NCI-H1417 (cell line): ENCODE measurements at regions not wholly inside any gene's neighbourhood (a gene's known extent, or its start where the extent isn't known, plus 50 kb on each side); places are given as distances from the start of the nearest gene placed in this dataset.
A peak's percentile ranks its signal among the peaks of the same experiment; 100 is the strongest.

Source experiments
- DNase-seq, 3 experiments: peaks; one replicate each; lab custom pipeline; 2025; lab: John Stamatoyannopoulos, UW

DNA sequence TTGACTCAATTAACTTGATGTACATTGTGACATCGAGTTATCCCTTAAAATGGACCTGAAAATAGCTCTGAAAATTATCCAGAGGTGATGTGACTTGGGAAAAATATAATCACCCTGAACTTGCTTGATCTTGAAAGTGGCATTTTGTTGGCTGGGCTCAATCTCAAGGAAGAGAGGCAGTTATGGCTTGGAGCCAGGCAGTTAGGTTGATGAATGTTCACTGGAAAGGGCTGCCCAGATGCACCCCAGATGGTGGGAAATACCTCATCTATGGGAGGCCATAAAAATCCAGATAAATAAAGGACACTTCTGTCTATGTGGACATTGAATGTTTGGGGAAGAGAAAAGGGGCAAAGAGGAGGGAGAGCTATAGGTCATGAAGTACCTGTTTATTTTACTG is 55.7 kb upstream of the OR5AN1 start:
- DNase-seq: no peak

DNA sequence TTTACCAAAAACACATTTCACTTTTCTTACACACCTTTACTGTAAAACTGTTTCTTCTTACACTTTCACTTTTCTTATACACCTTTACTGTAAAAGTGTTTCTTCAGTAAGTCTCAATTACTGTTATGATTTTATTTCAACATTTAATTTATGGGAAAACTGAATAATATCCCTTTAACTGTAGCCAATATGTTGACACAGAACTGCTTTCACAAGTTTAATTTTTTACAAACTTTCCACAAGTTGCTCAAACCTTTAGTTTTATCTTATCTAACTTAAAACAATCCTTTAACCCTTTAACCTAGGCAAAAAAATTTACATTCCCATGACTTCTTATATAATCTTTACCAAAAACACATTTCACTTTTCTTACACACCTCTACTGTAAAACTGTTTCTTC is 63.3 kb upstream of the OR5AN1 start:
- DNase-seq: no peak

DNA sequence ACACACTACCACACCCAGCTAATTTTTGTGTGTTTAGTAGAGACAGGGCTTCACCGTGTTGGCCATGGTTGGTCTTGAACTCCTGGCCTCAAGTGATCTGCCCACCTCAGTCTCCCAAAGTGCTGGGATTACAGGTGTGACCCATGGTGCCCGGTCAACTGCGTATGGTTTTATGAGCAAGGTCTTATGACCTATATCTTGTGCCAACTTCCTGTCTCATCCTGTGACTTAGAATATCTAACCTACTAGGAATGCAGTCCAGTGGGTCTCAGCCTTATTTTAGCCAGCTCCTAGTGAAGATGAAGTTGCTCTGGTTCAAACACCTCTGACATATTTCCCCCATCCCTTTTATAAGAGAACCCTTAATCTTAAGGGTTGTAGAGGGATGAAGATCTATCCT is 66.1 kb upstream of the OR5AN1 start:
- no peak for DNase-seq

DNA sequence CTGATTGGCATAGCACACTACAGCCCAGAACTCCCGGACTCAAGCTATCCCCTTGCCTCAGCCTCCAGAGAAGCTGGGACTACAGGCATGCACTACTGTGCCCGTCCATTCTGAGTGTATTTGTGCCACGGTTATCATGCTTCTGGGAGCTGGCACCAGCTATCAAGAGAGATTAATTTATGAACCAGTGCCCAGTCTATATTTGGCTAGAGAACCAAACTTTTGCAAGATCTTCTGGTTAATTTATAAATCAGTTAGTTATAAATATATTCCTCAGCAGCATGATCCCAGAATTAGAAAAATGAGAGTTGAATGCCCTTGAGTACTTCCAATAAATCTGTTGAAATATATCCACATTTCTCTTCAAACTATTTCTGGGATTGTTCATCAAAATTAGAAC is 67.5 kb upstream of the OR5AN1 start:
- no peak for DNase-seq

DNA sequence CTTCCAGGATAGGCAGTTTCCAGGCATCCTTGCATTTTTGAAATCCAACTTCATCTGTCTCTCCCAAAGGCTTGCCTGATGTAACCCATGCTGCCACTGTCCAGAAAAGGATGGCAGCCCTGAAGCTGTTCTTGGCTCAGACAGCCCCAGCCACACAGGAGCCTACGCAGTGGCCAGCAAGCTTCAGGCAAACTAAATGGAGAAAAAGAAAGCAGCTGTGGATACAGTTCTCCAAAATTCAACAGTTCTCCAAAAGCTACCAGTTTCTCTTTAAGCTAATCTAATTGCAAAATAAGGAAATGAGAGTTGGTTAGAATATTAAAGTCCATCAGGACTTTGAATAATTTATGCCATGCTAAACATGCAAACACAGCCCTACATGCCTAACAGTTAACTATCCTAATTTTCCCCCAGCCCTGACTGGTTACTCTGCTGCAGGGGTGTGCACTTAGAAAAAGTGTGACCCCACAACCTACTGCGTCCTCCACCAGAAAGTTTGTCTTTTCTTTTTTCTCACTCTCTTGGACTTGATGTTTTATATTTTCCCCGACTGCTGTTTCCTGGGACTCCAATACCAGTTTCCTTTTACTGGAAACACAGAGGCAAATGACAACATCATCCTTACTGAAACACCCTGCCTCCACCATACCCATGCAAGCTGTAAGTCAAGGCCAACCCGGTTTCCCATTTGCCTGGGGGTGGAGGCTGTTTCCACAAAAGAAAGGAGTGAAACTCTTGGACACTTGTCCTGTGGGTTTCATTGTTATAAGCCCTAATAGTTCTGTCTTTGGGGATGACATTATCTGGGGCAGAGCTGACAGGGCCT is 69.1 kb upstream of the OR5AN1 start:
- DNase-seq: no peak

DNA sequence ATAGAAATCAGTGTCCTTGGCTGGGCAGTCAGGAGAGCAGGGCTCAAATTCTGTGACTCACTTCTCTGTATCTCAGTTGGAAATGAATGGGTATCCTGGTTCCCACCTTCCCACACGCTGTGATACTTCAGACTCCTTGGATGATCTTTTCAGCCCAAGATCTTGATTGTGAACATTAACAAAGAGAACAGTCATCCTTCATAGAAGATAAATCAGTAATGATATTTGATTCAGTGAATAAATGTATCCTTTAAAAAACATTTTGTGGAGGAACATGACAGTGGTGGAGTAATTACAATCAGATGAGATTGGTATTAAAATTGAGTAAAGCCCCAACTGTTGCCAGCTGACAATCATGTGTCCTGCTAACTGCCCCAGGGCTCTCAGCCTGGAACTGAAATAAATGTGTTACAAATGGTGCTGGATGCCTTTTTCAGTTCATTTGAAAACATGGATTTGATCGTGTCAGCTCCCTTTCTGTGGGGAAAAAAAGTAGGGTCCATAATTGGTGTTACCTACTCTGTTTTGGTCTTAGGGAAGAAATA is 72.9 kb upstream of the OR5AN1 start:
- no peak for DNase-seq

DNA sequence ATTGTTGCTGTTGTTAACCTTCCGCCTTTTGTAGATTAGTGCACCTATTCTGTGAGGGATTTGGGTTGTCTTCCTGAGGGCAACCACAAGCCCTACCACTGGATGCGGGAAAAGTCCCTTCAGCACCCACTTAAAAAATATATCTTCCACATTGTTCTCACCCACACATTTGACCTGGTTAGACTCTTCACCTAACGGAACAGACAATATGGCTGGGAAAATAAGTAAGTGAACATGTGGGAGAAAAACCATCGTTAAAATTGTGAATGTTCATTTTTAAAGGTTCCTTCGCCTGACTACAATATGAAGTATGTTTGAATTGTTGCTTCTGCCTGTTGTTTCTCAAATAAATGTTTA is 72.0 kb upstream of the MPEG1 start:
- no peak for DNase-seq

DNA sequence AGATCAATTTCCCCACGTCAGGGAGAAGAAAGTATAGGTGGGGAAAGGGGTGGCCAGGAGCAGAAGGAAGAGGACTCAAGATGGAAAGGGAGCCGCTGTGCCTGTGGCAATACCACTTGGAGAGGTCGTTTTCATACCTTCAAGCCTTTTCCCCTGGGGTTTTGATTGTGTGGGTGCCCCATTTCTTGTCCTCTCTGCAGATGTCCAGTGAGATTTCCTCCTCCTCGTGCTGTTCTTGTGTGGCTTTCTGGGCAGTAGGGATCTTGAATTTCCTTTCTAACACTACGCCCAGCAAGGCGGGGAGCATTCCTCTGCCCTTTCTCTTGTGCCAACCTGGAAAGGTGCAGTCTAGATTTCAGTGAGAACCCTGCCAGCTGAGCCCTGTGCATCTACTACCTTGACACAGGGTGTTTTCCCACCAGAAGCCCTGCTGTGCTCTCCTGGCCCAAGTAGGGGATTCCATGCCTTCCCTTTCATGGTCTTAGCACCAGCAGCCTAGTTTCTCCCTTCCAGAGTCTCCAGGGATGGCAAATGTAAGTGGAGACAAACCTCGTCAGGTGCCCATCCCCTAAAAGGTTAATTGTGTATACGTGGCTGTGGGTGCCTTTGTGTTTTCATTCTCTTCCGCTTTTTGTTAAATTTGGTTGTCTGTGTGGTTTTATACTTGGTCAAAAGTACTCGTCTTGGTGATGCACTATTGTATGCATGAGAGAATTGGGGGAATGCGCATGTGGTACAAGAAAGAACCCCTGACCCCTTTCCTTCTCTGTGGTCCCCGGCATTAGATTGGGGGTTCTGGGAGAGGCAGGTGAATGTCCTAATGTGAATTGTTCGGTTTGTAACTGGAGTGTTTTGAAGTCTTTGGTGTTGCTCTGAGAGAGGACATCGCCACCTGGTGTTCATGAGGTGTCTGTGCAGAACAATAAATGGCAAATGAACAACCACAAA is 71.4 kb upstream of the MPEG1 start:
- DNase-seq: peak; percentile 20 to 73 (median 37)

DNA sequence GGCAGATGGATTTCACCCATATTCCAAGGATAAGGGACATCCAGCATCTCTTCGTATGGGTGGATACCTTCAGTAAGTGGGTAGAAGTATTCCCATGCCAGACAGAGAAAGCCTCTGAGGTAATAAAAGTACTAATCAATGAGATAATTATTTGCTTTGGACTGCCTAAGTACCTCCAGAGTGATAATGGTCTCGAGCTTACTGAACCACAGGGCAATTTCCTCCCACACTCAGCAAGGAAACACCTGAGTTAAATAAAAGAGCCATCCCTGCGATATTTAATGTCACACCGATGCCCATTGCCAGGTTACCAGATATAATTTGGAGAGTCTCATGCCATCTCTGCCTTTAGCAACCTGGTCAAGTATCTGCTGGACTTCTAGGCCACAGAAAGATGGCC is 70.6 kb upstream of the MPEG1 start:
- DNase-seq: peak in 1 of 3 experiments; percentile 33

DNA sequence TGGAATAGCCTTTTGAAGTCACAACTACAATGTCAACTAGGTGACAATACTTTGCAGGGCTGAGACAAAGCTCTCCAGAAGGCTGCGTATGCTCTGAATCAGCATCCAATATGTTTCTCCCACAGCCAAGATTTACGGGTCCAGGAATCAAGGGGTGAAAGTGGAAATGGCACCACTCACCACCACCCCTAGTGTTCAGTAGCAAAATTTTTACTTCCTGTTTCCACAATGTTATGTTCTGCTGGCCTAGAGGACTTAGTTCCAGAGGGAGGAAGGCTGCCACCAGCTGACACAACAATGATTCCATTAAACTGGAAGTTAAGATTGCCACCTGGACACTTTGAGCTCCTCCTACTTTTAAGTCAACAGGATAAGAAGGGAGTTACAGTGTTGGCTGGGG is 68.5 kb upstream of the MPEG1 start:
- no peak for DNase-seq

DNA sequence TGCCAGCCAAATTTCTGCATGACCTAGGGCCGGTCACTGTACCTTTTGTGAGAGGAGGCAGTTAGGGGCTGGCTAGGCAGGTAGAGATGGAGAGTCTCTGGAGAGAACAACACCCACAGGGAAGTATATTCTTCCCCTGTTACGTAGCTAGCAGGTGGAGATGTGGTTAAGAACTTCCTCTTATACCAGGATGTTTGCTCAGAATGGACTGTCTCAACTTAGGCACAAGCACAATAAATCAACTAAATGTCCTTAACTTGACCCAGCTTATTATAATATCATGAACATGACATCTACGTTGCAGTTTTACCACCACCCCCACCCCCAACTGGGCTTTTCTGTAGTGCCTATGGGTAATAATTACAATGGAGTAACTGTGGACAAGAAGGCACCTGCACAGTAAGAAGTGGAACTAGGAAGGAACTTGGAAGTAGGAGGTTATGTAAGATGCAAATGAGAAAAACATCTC is 60.7 kb upstream of the MPEG1 start:
- DNase-seq: peak in 1 of 3 experiments; percentile 21

DNA sequence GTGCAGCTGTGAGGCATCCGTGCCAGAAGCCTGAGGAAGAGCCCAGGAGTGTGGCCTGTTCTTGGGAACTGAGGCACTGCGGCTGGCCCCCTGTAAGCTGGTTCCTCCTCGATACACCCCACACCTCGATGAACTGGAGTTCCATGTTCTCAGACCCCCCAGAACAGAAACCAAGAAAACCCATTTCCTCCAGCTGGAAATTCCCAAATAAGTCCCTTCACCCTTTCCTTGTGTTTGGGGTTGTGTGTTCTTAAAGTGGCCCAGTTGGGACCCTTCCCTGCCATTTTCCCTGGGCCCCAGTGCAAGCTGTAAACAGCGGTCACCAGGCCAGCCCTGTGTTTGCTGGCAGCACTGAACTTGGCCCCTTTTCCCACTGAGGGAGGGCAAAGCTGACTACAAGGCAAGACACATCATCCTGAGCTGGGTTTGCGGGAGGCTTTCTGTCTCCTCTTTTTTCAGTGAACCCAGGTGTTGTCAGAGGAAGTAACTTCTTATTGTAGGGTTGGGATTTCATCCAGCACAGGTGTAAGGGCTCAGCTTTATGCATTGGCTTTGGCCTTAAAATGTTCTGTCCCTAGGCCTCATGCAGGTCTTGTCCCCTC is 60.1 kb upstream of the MPEG1 start:
- no peak for DNase-seq

DNA sequence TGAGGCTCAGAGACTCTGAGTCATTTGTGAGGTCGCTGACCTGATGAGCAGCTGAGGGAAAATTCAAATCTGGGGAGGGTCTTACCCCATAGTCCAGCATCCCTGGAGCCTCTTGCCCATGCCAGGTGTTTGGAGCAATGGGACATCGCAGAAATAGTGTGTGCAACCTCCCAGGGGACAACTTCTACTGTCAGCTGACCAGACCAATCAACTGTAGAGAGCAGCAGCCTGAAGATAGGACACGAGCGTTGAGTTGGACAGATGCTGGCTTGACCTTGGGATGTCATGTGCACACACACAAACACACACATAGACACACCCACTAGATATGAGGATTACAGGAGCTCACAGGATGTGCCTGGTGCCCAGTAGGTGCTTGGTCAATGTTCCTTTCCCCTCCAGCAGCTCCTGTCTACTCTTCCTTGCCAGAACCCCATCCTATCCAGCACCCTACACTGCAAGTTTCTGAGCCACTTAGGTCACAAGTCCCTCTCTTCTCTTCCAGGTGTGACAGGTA is 59.1 kb upstream of the MPEG1 start:
- no peak for DNase-seq

DNA sequence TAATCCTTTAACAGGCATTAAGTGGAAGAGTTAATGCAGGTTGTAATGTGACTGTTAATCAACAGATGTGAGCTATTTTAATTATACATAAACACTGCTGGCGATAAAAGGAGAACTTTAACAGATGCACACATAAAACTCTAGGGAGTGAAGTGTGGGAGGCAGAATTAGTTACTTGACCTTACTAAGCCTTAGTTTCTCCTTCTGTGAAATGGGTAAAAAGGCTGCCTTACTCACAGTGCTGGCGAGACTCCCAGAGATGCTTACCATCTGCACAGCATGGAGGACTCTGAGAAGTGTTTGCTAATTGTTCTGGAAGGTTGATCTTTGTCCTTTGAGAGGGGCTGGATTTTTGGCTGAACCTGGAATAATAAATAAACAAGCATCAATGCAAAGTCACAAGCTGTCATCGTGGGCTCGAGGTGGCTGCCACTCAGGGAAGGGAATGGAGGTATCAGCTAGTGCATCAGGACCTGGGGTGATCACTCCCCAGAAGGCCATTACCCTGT is 58.6 kb upstream of the MPEG1 start:
- DNase-seq: no peak

DNA sequence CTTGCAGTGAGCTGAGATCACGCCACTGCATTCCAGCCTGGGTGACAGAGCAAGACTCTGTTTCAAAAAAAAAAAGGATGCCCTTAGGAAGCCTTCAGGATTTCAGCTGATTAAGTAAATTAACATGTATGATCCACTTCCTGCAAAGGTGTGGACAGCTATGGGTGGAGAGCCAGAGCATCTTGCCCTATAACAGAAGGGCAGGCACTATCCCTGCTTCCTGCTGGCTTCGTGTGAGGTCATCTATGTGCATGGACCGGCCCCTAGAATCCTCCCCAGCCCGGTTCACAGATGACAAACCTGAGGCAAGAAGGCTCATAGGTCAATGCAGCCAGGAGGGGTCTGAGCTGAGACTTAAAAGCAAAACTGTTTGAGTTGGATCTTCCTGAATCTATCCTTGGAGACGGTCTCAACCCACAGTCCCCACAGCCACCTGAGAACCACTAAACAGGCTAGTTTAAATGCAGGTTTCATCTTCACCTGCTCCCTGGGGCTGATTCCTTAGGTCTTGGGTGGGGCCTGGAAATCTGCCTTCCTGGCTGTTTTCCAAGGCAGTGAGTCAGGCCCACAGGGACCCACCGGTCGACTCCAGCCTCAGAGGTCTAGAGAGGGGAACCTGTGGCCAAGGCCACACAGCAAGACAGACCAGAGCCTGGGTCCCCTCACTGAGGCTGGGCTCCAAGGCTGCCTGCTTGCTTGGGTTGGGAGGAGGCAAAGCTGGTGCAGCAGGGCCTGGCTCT is 55.2 kb upstream of the MPEG1 start:
- DNase-seq: no peak

DNA sequence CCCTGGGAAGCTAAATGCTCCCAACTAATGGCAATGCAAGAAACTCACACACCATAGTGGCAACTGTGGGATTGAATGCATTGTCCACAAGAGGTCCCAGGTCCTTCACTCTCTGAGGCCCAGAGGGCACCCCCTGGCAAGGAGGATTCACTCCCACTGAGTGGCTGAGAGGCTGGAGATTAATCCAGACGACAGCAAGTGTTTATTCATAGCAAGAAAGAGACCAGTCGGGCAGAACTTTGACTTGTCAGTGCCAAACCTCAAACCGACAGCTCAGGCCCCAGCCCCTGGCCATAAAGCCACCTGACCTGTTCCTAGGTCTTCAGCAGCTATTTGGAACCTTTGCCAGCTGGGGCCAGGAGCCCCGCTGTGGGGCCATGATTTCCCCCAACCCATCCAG is 54.5 kb upstream of the MPEG1 start:
- no peak for DNase-seq

DNA sequence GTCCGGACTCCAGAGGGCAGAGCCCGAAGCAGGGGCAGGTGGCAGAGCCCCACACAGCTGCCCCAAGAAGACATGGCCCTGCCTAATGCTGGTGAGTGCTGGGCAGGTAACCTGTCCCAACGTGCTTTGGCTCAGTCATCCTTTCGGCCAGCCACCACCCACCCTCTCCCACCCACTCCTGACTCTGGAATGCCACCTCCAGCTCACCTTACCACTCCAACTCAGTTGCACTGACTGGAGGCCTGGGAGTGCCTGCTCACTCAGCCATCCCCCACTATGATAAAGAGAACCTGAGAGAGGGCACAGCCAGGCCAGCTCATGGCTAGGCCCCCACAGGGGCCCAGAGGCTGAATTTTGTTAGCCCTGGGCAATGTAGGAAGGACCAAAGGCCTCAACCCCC is 53.8 kb upstream of the MPEG1 start:
- DNase-seq: no peak

DNA sequence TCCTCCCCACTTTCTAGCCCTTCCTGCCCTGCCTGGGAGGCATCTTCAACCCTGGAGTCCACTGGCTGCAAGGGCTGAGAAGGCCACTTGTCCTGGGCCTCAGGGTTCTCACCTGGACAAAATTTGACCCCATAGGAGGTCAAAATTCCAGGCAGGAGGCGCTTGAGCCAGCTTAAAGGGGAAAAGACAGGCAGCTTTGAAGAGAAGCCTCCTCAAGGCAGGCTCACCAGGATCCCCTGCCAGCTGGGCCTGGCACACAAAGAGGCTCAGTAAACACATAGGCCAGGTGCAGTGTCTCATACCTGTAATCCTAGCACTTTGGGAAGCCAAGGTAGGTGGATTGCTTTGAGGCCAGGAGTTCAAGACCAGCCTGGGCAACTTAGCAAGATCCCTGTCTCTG is 53.0 kb upstream of the MPEG1 start:
- DNase-seq: no peak

DNA sequence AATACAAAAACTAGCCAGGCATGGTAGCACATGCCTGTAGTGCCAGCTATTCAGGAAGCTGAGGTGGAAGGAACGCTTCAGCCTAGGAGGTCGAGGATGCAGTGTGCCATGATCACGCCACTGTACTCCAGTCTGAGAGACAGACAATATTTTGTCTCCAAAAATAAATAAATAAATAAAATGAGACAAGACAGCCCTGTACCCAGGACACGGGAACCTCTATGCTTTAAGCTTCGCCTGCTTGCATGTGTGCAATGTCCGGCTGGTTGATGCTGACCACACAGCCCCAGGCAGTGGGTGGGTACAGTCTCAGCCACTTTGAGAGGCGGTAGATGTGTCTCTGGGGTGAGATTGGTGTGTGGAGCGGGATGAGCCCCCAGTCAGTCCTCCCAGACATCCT is 52.0 kb upstream of the MPEG1 start:
- DNase-seq: no peak

DNA sequence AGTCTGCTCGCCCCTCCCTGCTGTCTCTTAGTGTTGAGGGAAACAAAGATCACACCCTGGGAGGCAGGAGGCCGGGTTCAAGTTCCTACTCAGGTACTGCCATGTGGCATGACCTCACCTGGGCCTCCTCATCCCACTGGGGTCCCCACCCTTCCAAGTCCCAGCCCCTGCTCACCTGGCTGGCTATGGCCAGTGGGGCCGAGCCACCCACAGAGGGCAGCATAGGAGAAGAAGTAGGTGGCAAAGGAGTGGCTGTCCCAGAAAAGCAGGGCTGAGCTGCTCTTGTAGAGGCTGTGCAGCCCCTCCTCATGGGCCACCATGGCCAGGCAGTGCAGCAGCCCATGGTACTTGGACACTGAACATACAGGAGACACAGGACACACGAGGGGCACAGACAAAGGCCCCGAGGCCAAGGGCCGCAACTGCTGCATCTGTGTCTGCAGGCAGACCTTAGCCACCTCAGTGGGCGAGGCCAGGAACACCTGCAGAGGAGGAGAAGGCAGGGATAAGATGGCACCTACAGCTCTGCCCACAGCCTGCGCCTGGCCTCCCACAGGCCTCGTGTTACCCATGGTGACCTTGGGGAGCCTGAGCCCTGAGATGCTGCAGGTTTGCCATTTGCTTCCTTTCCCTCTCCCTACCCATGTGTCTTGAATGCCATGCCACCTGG is 50.6 kb upstream of the MPEG1 start:
- no peak for DNase-seq
